Upper lobe of right lung (tissue), 1 donor: ENCODE measurements at regions not wholly inside any gene's neighbourhood (a gene's known extent, or its start where the extent isn't known, plus 50 kb on each side); places are given as distances from the start of the nearest gene placed in this dataset.

Experiments used
- ATAC-seq: fragments of 200-7000 bp; cut with Tn5 transposase; one replicate; pipeline ENCODE4 v1.9.1; 2020; ENCODE audit warnings: mild to moderate bottlenecking, moderate library complexity
- DNase-seq: peaks from one replicate; pipeline ENCODE4 v3.0.0-alpha.2; 2020
- H3K27ac ChIP-seq: fragments of 200-600 bp; one replicate; pipeline ENCODE4 v1.8.0; 2022
- H3K27me3 ChIP-seq: fragments of 200-600 bp; one replicate; pipeline ENCODE4 v1.8.0; 2022; ENCODE audit warnings: mild to moderate bottlenecking
- H3K36me3 ChIP-seq: fragments of 200-600 bp; one replicate; pipeline ENCODE4 v1.8.0; 2022
- H3K4me1 ChIP-seq: fragments of 200-600 bp; one replicate; pipeline ENCODE4 v1.8.0; 2022
- H3K4me3 ChIP-seq: fragments of 200-600 bp; one replicate; pipeline ENCODE4 v1.8.0; 2022; ENCODE audit warnings: mild to moderate bottlenecking
- H3K9me3 ChIP-seq: fragments of 200-600 bp; one replicate; pipeline ENCODE4 v1.8.0; 2022
- intact Hi-C: fragments of 100-400 bp; cut with DNase I; formaldehyde crosslinking; loops from one replicate; pipeline ENCODE4 v1.11.0; 2022
- TF ChIP-seq, protein P1 (sequence below): fragments of 200-600 bp; IDR thresholded peaks from one replicate; pipeline ENCODE4 v1.8.0; 2022; ENCODE audit warnings: antibody characterized with exemption
- donor health status: DM: no; HTN: yes; CAD: no; lungs with severe emphysema.

DNA sequence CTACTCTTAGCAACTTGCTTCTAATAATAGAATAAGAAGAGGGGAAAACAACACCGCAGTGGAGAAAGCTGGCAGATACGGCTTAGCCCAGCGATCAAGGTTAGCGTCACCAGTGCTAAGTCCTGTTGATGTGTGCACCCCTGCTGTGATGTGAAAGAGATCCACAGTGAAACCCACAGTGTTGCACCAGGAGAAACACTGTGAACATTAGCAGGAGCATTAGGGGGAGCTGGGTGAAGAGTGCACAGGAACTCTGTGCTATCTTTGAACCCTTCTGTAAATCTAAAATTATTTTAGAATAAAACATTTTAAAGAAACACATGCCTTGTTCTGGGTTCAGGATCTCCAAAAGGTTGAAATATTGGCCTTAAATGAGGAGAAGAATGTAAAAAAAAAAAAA lies 154.1 kb upstream of the UNC5B start:
- intact Hi-C loops, result no loop called here
- Histone ChIP-seq H3K27me3 (peaks cover 4% of the 10 kb centered on the region), H3K27ac (no peak overlapping the region), H3K36me3 (no peaks in the 10 kb centered on the region), H3K4me3 (no peak overlapping the region), H3K4me1 (no peaks in the 10 kb centered on the region), H3K9me3 (no peaks in the 10 kb centered on the region)
- DNase-seq (no peak), ATAC-seq (no peak)
- TF ChIP-seq, protein P1, sequence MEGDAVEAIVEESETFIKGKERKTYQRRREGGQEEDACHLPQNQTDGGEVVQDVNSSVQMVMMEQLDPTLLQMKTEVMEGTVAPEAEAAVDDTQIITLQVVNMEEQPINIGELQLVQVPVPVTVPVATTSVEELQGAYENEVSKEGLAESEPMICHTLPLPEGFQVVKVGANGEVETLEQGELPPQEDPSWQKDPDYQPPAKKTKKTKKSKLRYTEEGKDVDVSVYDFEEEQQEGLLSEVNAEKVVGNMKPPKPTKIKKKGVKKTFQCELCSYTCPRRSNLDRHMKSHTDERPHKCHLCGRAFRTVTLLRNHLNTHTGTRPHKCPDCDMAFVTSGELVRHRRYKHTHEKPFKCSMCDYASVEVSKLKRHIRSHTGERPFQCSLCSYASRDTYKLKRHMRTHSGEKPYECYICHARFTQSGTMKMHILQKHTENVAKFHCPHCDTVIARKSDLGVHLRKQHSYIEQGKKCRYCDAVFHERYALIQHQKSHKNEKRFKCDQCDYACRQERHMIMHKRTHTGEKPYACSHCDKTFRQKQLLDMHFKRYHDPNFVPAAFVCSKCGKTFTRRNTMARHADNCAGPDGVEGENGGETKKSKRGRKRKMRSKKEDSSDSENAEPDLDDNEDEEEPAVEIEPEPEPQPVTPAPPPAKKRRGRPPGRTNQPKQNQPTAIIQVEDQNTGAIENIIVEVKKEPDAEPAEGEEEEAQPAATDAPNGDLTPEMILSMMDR, result no peak

DNA sequence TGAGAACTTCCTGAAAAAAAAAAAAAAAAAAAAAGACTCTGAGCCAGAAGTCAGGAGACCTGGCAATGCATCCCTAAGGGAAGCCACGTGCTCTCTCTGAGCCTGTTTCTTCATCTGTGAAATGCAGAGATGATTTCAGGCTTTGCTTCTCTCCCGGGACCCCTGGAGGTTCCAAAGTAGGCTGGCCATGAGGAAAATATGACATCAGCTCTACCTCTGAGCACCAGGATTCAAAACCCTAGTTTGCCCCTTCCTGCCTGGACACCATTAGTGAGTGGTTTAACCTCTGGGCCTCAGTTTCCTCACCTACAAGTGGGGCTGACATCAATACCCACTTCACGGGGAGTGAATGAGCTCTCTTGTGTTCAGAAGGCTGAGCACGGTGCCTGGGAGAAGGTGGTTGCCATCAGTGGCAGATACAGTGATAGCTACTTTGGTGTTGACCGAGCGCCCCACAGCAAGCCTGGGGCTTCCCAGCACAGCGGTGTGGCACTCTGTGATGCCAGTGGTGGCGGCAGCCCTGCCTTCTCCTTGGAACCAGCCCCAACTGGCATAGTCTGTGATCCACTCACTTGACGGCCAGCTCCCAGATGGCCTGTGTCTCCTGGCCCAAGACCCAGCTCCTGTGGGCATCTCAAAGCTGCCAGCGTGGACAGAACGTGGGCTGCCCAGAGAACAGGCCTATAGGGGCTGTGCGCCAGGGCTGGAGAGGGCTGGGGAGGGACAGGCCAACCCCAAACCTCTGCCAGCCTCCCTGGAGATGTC lies 153.1 kb upstream of the UNC5B start:
- Histone ChIP-seq H3K27ac (no peak overlapping the region), H3K4me1 (no peaks in the 10 kb centered on the region), H3K36me3 (no peaks in the 10 kb centered on the region), H3K9me3 (no peaks in the 10 kb centered on the region), H3K4me3 (no peak overlapping the region), H3K27me3 (peaks cover 4% of the 10 kb centered on the region)
- no peak for DNase-seq
- ATAC-seq, result no peak
- intact Hi-C loops, result no loop called here
- TF ChIP-seq, protein P1, result no peak

DNA sequence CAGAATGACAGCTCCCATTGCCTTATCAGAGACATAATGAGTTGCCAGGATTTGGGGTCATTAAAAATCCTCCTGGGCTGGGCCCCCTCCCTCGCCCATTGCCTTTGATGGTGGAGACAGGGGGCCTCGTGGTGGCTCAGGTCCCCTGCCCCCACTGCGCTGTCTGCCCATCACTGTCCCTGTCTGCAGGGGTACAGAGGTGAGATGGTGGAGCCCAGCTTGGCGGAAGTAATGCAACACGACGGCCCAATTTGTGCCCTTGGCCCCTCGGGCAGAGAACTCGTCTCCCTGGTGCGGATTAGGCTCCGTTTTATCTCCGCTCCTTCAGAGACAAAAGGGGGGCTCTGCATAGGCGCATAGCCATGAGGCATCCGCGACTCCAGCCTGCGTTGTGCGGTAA lies 152.4 kb upstream of the UNC5B start:
- intact Hi-C loops, result no loop called here
- H3K27me3 ChIP-seq, result peaks cover 4% of the 10 kb centered on the region
- no peak overlapping the region for H3K27ac ChIP-seq
- TF ChIP-seq, protein P1, result no peak
- no peak overlapping the region for H3K4me3 ChIP-seq
- H3K4me1 ChIP-seq, result no peaks in the 10 kb centered on the region
- no peaks in the 10 kb centered on the region for H3K9me3 ChIP-seq
- ATAC-seq (no peak), DNase-seq (no peak)
- no peaks in the 10 kb centered on the region for H3K36me3 ChIP-seq

- Histone ChIP-seq H3K9me3 (no peaks in the 10 kb centered on the region), H3K4me3 (no peak overlapping the region), H3K4me1 (no peaks in the 10 kb centered on the region), H3K27ac (no peak overlapping the region), H3K27me3 (peaks cover 4% of the 10 kb centered on the region), H3K36me3 (no peaks in the 10 kb centered on the region)
- ATAC-seq (no peak), DNase-seq (no peak)
- intact Hi-C loops, result no loop called here
- TF ChIP-seq, protein P1, result no peak
Observed at GRCh38 chr10:71060476-71061426, 151.6 kb upstream of the UNC5B start.

- TF ChIP-seq, protein P1, result no peak
- DNase-seq (no peak), ATAC-seq (no peak)
- intact Hi-C loops, result no loop called here
- no peaks in the 10 kb centered on the region for H3K36me3 ChIP-seq
- no peak overlapping the region for H3K4me3 ChIP-seq
- no peak overlapping the region for H3K27ac ChIP-seq
- H3K27me3 ChIP-seq, result peaks cover 4% of the 10 kb centered on the region
- H3K9me3 ChIP-seq, result no peaks in the 10 kb centered on the region
- no peaks in the 10 kb centered on the region for H3K4me1 ChIP-seq
Observed at GRCh38 chr10:71061472-71061871, 150.9 kb upstream of the UNC5B start.
